ENCODE measurements at regions not wholly inside any gene's neighbourhood (a gene's known extent, or its start where the extent isn't known, plus 50 kb on each side); places are given as distances from the start of the nearest gene placed in this dataset.

- H4K20me1 ChIP-seq (ENCODE audit: insufficient read depth), result no peaks in the 10 kb centered on the region
- ChIA-PET POLR2A (no interaction called here), CTCF (interaction anchor here (1.0 kb wide), 1 partner anchor 110 kb away, joined by 5 read pairs; no protein-coding TSS in a partner anchor)
- H3F3A ChIP-seq (replicated peaks; ENCODE audit: insufficient read depth), result no peaks in the 10 kb centered on the region
- no peak overlapping the region for H3K27ac ChIP-seq (ENCODE audit: low read depth in 2 of 2, low read length in 1 of 2)
- H3K4me3 ChIP-seq (ENCODE audit: low read depth in 2 of 2, low read length in 1 of 2), result no peak overlapping the region
- no peak overlapping the region for H2AFZ ChIP-seq (ENCODE audit: low read depth)
- no peak overlapping the region for H3K4me2 ChIP-seq
- TF ChIP-seq FOXM1 (IDR thresholded peaks at IDR 0.05; ENCODE audit: low read depth) (no peak), MXI1 (IDR thresholded peaks at IDR 0.05; ENCODE audit: low read depth, low read length) (no peak), NFIC (IDR thresholded peaks at IDR 0.05; ENCODE audit: borderline replicate concordance) (no peak), RXRA (IDR thresholded peaks at IDR 0.05; ENCODE audit: borderline replicate concordance, low read depth) (no peak), TAF1 (IDR thresholded peaks at IDR 0.05; ENCODE audit: borderline replicate concordance, low read depth, low read length) (no peak), MAX (IDR thresholded peaks at IDR 0.05; ENCODE audit: low read depth) (no peak), USF1 (IDR thresholded peaks at IDR 0.05; ENCODE audit: borderline replicate concordance, low read depth) (no peak), EP300 (IDR thresholded peaks at IDR 0.05; ENCODE audit: borderline replicate concordance in 1 of 2, low read depth in 1 of 2, low read length in 1 of 2) (no peak), RAD21 (IDR thresholded peaks at IDR 0.05; ENCODE audit: low read length) (no peak), CHD2 (IDR thresholded peaks at IDR 0.05; ENCODE audit: low read length, partially characterized antibody) (no peak), ELF1 (IDR thresholded peaks at IDR 0.05) (no peak), NRF1 (IDR thresholded peaks at IDR 0.05; ENCODE audit: low read depth, low read length) (no peak), PBX3 (IDR thresholded peaks at IDR 0.05) (no peak)
- no peaks in the 10 kb centered on the region for H3K27me3 ChIP-seq (ENCODE audit: insufficient read depth)
- 60% methylated on average over 3 of the region's 3 CpGs for WGBS (ENCODE audit: low lambda C conversion rate)
- H3K4me1 ChIP-seq (ENCODE audit: control insufficient read depth in 1 of 2, insufficient read depth in 2 of 2, low read depth in 1 of 2, low read length in 1 of 2), result no peaks in the 10 kb centered on the region; a peak in 1 of 4 replicates
- no peaks in the 10 kb centered on the region for H3K9me3 ChIP-seq
- H3K9ac ChIP-seq, result no peak overlapping the region
- H3K9me2 ChIP-seq, result no peaks in the 10 kb centered on the region
- no peak for DNase-seq
- H3K79me2 ChIP-seq (ENCODE audit: insufficient read depth), result no peaks in the 10 kb centered on the region
- no peaks in the 10 kb centered on the region for H3K36me3 ChIP-seq (replicated peaks in 1 of 2; ENCODE audit: control insufficient read depth in 1 of 2, insufficient read depth in 2 of 2, low read length in 1 of 2)
These were observed 194.0 kb downstream of the FAM76B start for GRCh38 chr11:95595541-95595940.

- Histone ChIP-seq H3K4me2 (no peak overlapping the region), H3K9me3 (no peaks in the 10 kb centered on the region), H3K79me2 (ENCODE audit: insufficient read depth) (no peaks in the 10 kb centered on the region), H3K36me3 (replicated peaks in 1 of 2; ENCODE audit: control insufficient read depth in 1 of 2, insufficient read depth in 2 of 2, low read length in 1 of 2) (no peaks in the 10 kb centered on the region), H3K27ac (ENCODE audit: low read depth in 2 of 2, low read length in 1 of 2) (no peak overlapping the region), H3F3A (replicated peaks; ENCODE audit: insufficient read depth) (no peaks in the 10 kb centered on the region), H2AFZ (ENCODE audit: low read depth) (no peak overlapping the region), H3K4me1 (ENCODE audit: control insufficient read depth in 1 of 2, insufficient read depth in 2 of 2, low read depth in 1 of 2, low read length in 1 of 2) (no peaks in the 10 kb centered on the region; a peak in 1 of 4 replicates), H3K9ac (no peak overlapping the region), H3K4me3 (ENCODE audit: low read depth in 2 of 2, low read length in 1 of 2) (no peak overlapping the region), H3K9me2 (no peaks in the 10 kb centered on the region), H3K27me3 (ENCODE audit: insufficient read depth) (no peaks in the 10 kb centered on the region), H4K20me1 (ENCODE audit: insufficient read depth) (no peaks in the 10 kb centered on the region)
- 33% methylated on average over 3 of the region's 3 CpGs for WGBS (ENCODE audit: low lambda C conversion rate)
- CTCF ChIA-PET, result no interaction called here
- DNase-seq, result no peak
- POLR2A ChIA-PET, result no interaction called here
- TF ChIP-seq, protein P1, sequence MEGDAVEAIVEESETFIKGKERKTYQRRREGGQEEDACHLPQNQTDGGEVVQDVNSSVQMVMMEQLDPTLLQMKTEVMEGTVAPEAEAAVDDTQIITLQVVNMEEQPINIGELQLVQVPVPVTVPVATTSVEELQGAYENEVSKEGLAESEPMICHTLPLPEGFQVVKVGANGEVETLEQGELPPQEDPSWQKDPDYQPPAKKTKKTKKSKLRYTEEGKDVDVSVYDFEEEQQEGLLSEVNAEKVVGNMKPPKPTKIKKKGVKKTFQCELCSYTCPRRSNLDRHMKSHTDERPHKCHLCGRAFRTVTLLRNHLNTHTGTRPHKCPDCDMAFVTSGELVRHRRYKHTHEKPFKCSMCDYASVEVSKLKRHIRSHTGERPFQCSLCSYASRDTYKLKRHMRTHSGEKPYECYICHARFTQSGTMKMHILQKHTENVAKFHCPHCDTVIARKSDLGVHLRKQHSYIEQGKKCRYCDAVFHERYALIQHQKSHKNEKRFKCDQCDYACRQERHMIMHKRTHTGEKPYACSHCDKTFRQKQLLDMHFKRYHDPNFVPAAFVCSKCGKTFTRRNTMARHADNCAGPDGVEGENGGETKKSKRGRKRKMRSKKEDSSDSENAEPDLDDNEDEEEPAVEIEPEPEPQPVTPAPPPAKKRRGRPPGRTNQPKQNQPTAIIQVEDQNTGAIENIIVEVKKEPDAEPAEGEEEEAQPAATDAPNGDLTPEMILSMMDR (IDR thresholded peaks at IDR 0.05), result no peak
- TF ChIP-seq MEF2A (IDR thresholded peaks at IDR 0.05; ENCODE audit: borderline replicate concordance, low read depth), result no peak
- TF ChIP-seq EZH2phosphoT487 (IDR thresholded peaks at IDR 0.05; ENCODE audit: borderline replicate concordance, low read depth), result no peak
- TF ChIP-seq NFIC (IDR thresholded peaks at IDR 0.05; ENCODE audit: borderline replicate concordance), result no peak
- no peak for TF ChIP-seq MAX (IDR thresholded peaks at IDR 0.05; ENCODE audit: low read depth)
These were observed 196.5 kb downstream of the FAM76B start for GRCh38 chr11:95593111-95593510.
